HepG2 (cell line): ENCODE measurements at regions not wholly inside any gene's neighbourhood (a gene's known extent, or its start where the extent isn't known, plus 50 kb on each side); places are given as distances from the start of the nearest gene placed in this dataset.

Source experiments
- ATAC-seq: fragments of 200-7000 bp; cut with Tn5 transposase; 3 replicates; pipeline ENCODE4 v1.9.1; 2020; ENCODE audit warnings: mild to moderate bottlenecking, moderate library complexity
- BruUV-seq: library from RNA; stranded (reverse); fragments of 400-500 nt; replicated peaks from 2 replicates; lab custom pipeline; 2021; lab: Mats Ljungman, UMichigan
- CTCF ChIA-PET: fragments of 300-600 bp; formaldehyde crosslinking; extraction: SDS; loops from one replicate; lab custom pipeline; 2021; ENCODE audit warnings: low total read pairs, inconsistent platforms, low intra/inter-chr PET ratio; lab: Yijun Ruan, JAX
- POLR2A ChIA-PET: fragments of 350-600 bp; sonication (Branson Sonifier 250); formaldehyde crosslinking; loops from one replicate; lab custom pipeline; 2020; ENCODE audit warnings: antibody characterized with exemption, inconsistent platforms; lab: Yijun Ruan, JAX
- DNase-seq: peaks from one replicate; pipeline ENCODE4 v3.0.0-alpha.2; 2015; ENCODE audit warnings: low spot score
- FAIRE-seq: peaks from 3 replicates; lab custom pipeline; 2011; peaks lifted over from hg19 to GRCh38; lab: Jason Lieb, UNC
- H2AFZ ChIP-seq: one replicate; pipeline ENCODE4 v1.6.1; 2011; ENCODE audit warnings: low read length, inconsistent platforms
- H3K27ac ChIP-seq: fragments of 300-600 bp; 3 replicates; pipeline ENCODE4 v1.8.0; 2011; ENCODE audit warnings: mixed run types, mild to moderate bottlenecking, mixed read lengths, low read length, inconsistent platforms; ENCODE audit not compliant: insufficient read depth; ENCODE audit errors: extremely low read length
- H3K27me3 ChIP-seq, 2 experiments: fragments of 200-600 bp in 1 of 2; 2 replicates in 1 of 2; 3 replicates in 1 of 2; pipeline versions ENCODE4 v1.6.0 to v1.8.0; 2011; ENCODE audit warnings: low read length in 2 of 2, mild to moderate bottlenecking in 2 of 2, moderate library complexity in 2 of 2, inconsistent platforms in 1 of 2; ENCODE audit not compliant: insufficient read depth in 2 of 2, control insufficient read depth in 1 of 2
- H3K36me3 ChIP-seq, 2 experiments: fragments of 200-600 bp in 1 of 2; replicated peaks in 1 of 2; 2 replicates in 1 of 2; 3 replicates in 1 of 2; pipeline versions ENCODE4 v1.5.1 to v1.8.0; 2011; ENCODE audit warnings: low read length in 2 of 2, inconsistent platforms in 1 of 2; ENCODE audit not compliant: insufficient read depth in 2 of 2, control insufficient read depth in 1 of 2
- H3K4me1 ChIP-seq: 2 replicates; pipeline ENCODE4 v1.5.1; 2012; ENCODE audit warnings: low read length, inconsistent platforms; ENCODE audit not compliant: insufficient read depth
- H3K4me2 ChIP-seq: 2 replicates; pipeline ENCODE4 v1.6.0; 2011; ENCODE audit warnings: low read depth, low read length, inconsistent platforms
- H3K4me3 ChIP-seq, 3 experiments: fragments of 200-600 bp in 1 of 3; sonication (generic), shearing (Covaris generic) in 1 of 3; replicated peaks in 1 of 3; 2 replicates each; pipeline ENCODE4 v1.5.1; 2011 to 2016; ENCODE audit warnings: low read length in 3 of 3, inconsistent platforms in 2 of 3, low read depth in 2 of 3, mild to moderate bottlenecking in 2 of 3, control low read depth in 1 of 3, mixed read lengths in 1 of 3; ENCODE audit not compliant: insufficient read depth in 1 of 3
- H3K79me2 ChIP-seq: one replicate; pipeline ENCODE4 v1.6.1; 2011; ENCODE audit warnings: low read length, inconsistent platforms; ENCODE audit not compliant: insufficient read depth
- H3K9ac ChIP-seq: 2 replicates; pipeline ENCODE4 v1.6.0; 2011; ENCODE audit warnings: mild to moderate bottlenecking, low read depth, low read length, inconsistent platforms; ENCODE audit not compliant: insufficient read depth
- H3K9me3 ChIP-seq: 2 replicates; pipeline ENCODE4 v1.5.1; 2012; ENCODE audit warnings: mild to moderate bottlenecking, low read length
- H4K20me1 ChIP-seq: 2 replicates; pipeline ENCODE4 v1.6.0; 2011; ENCODE audit warnings: inconsistent platforms, mild to moderate bottlenecking, low read length, moderate library complexity; ENCODE audit not compliant: insufficient read depth
- FLYWCH1 ChIP-seq: sonication (generic); formaldehyde crosslinking; IDR thresholded peaks from 2 replicates; pipeline ENCODE4 v1.8.1; 2023; ENCODE audit warnings: mild to moderate bottlenecking, missing genetic modification reagents
- MED8 ChIP-seq: sonication (generic); formaldehyde crosslinking; IDR thresholded peaks from 2 replicates; pipeline ENCODE4 v1.8.1; 2023; ENCODE audit warnings: mild to moderate bottlenecking, missing genetic modification reagents; ENCODE audit not compliant: insufficient replicate concordance
- PITX1 ChIP-seq: sonication (generic); formaldehyde crosslinking; IDR thresholded peaks from 2 replicates; pipeline ENCODE4 v1.5.1; 2020; ENCODE audit warnings: mild to moderate bottlenecking, missing genetic modification reagents
- RFX3 ChIP-seq: IDR thresholded peaks from 2 replicates; pipeline ENCODE4 v1.6.1; 2016; ENCODE audit warnings: missing biosample characterization, missing genetic modification reagents
- SNAI1 ChIP-seq: sonication (generic); formaldehyde crosslinking; IDR thresholded peaks from 2 replicates; pipeline ENCODE4 v1.5.0; 2020; ENCODE audit warnings: mild to moderate bottlenecking, missing genetic modification reagents, borderline replicate concordance
- SOX5 ChIP-seq: IDR thresholded peaks from 2 replicates; pipeline ENCODE4 v1.6.1; 2016; ENCODE audit warnings: borderline replicate concordance
- THAP9 ChIP-seq: sonication (generic); formaldehyde crosslinking; IDR thresholded peaks from 2 replicates; pipeline ENCODE4; 2020; ENCODE audit warnings: missing genetic modification reagents, mild to moderate bottlenecking, borderline replicate concordance
- ZNF205 ChIP-seq: IDR thresholded peaks from 2 replicates; pipeline ENCODE4 v1.6.1; 2018; ENCODE audit warnings: missing biosample characterization, missing genetic modification reagents
- ZNF446 ChIP-seq: sonication (generic); formaldehyde crosslinking; IDR thresholded peaks from 2 replicates; pipeline ENCODE4 v1.5.0; 2020; ENCODE audit warnings: mild to moderate bottlenecking, missing genetic modification reagents
- ZNF607 ChIP-seq: sonication (generic); formaldehyde crosslinking; IDR thresholded peaks from 2 replicates; pipeline ENCODE4 v1.5.1; 2020; ENCODE audit warnings: missing genetic modification reagents, mild to moderate bottlenecking, borderline replicate concordance
- ZNF724P ChIP-seq: sonication (generic); formaldehyde crosslinking; IDR thresholded peaks from 2 replicates; pipeline ENCODE4 v1.8.0; 2022; ENCODE audit warnings: missing genetic modification reagents, borderline replicate concordance
- ZNF784 ChIP-seq: sonication (generic); formaldehyde crosslinking; IDR thresholded peaks from 2 replicates; pipeline ENCODE4 v1.5.1; 2020; ENCODE audit warnings: missing genetic modification reagents, mild to moderate bottlenecking, borderline replicate concordance
- ZNF839 ChIP-seq: sonication (generic); formaldehyde crosslinking; IDR thresholded peaks from 2 replicates; pipeline ENCODE4 v1.4.0; 2020; ENCODE audit warnings: missing genetic modification reagents, mild to moderate bottlenecking, borderline replicate concordance
- WGBS: methylation state at CpG from one replicate; pipeline ENCODE4 v1.1.6; 2017; ENCODE audit warnings: low lambda C conversion rate; 5-methylcytosine and 5-hydroxymethylcytosine counted together
- in situ Hi-C: cut with HindIII; loops from 2 replicates; pipeline ENCODE4 v1.10.0; 2017; ENCODE audit warnings: low pct_unique_long_range_greater_than_20kb; ENCODE audit not compliant: extremely low pct_ligation_motif_present
- intact Hi-C: fragments of 100-400 bp; cut with micrococcal nuclease; formaldehyde crosslinking; loops from one replicate; pipeline ENCODE4 v1.10.0; 2022; ENCODE audit not compliant: unreplicated experiment
- TF ChIP-seq, protein P1 (sequence below): IDR thresholded peaks from 2 replicates; pipeline ENCODE4 v1.6.1; 2012; ENCODE audit warnings: low read length, improper control_type of control experiment
- TF ChIP-seq, protein P2 (sequence below): sonication (generic); formaldehyde crosslinking; IDR thresholded peaks from 2 replicates; pipeline ENCODE4 v1.4.0; 2020; ENCODE audit warnings: missing genetic modification reagents, low read depth, mild to moderate bottlenecking, borderline replicate concordance
- TF ChIP-seq, protein P3 (sequence below): sonication (generic); formaldehyde crosslinking; IDR thresholded peaks from 2 replicates; pipeline ENCODE4 v1.4.0; 2020; ENCODE audit warnings: missing genetic modification reagents; ENCODE audit errors: not compliant biosample characterization

- TF ChIP-seq ZNF724P (CRISPR knock-in tag) (no peak), SNAI1 (no peak), MED8 (CRISPR knock-in tag) (no peak), ZNF446 (CRISPR knock-in tag) (no peak)
Measured at GRCh38 chr2:184308706-184309105, 289.6 kb upstream of the ZNF804A start (continued).

GRCh38 chr2:184312970-184313369 is 285.4 kb upstream of the ZNF804A start:
- no peak for FAIRE-seq
- intact Hi-C loops (no loop called here), in situ Hi-C loops (no loop called here)
- BruUV-seq = no TSS peak
- no peaks in the 10 kb centered on the region for H3K79me2 ChIP-seq
- H3K4me3 ChIP-seq = no peak overlapping the region
- no peak overlapping the region for H3K9ac ChIP-seq
- WGBS = 9% methylated on average over 7 of the region's 7 CpGs
- H3K4me1 ChIP-seq = no peaks in the 10 kb centered on the region
- no peaks in the 10 kb centered on the region for H4K20me1 ChIP-seq
- DNase-seq = no peak
- H2AFZ ChIP-seq = no peak overlapping the region
- no peaks in the 10 kb centered on the region for H3K36me3 ChIP-seq
- no peak for ATAC-seq
- no peaks in the 10 kb centered on the region for H3K27me3 ChIP-seq
- CTCF ChIA-PET = no interaction called here
- TF ChIP-seq, protein P1, sequence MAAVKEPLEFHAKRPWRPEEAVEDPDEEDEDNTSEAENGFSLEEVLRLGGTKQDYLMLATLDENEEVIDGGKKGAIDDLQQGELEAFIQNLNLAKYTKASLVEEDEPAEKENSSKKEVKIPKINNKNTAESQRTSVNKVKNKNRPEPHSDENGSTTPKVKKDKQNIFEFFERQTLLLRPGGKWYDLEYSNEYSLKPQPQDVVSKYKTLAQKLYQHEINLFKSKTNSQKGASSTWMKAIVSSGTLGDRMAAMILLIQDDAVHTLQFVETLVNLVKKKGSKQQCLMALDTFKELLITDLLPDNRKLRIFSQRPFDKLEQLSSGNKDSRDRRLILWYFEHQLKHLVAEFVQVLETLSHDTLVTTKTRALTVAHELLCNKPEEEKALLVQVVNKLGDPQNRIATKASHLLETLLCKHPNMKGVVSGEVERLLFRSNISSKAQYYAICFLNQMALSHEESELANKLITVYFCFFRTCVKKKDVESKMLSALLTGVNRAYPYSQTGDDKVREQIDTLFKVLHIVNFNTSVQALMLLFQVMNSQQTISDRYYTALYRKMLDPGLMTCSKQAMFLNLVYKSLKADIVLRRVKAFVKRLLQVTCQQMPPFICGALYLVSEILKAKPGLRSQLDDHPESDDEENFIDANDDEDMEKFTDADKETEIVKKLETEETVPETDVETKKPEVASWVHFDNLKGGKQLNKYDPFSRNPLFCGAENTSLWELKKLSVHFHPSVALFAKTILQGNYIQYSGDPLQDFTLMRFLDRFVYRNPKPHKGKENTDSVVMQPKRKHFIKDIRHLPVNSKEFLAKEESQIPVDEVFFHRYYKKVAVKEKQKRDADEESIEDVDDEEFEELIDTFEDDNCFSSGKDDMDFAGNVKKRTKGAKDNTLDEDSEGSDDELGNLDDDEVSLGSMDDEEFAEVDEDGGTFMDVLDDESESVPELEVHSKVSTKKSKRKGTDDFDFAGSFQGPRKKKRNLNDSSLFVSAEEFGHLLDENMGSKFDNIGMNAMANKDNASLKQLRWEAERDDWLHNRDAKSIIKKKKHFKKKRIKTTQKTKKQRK = no peak
- no peak for TF ChIP-seq THAP9 (CRISPR knock-in tag)
- TF ChIP-seq ZNF839 (CRISPR knock-in tag) = no peak
- TF ChIP-seq ZNF205 (CRISPR knock-in tag) = no peak
- no peak for TF ChIP-seq ZNF607 (CRISPR knock-in tag)
- TF ChIP-seq SOX5 = no peak
- TF ChIP-seq RFX3 (CRISPR knock-in tag) = no peak
- TF ChIP-seq, protein P2, sequence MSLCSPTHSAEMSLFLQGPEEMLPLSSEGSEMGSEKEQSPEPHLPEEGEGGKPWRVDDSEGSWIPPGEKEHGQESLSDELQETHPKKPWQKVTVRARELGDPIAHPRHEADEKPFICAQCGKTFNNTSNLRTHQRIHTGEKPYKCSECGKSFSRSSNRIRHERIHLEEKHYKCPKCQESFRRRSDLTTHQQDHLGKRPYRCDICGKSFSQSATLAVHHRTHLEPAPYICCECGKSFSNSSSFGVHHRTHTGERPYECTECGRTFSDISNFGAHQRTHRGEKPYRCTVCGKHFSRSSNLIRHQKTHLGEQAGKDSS = no peak
- TF ChIP-seq PITX1 = no peak
- no peak for TF ChIP-seq ZNF784 (CRISPR knock-in tag)
- TF ChIP-seq, protein P3, sequence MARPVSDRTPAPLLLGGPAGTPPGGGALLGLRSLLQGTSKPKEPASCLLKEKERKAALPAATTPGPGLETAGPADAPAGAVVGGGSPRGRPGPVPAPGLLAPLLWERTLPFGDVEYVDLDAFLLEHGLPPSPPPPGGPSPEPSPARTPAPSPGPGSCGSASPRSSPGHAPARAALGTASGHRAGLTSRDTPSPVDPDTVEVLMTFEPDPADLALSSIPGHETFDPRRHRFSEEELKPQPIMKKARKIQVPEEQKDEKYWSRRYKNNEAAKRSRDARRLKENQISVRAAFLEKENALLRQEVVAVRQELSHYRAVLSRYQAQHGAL (CRISPR knock-in tag) = no peak
- no peak for TF ChIP-seq FLYWCH1
- TF ChIP-seq, all 625 proteins: peak for 0
- POLR2A ChIA-PET = no interaction called here
- no peaks in the 10 kb centered on the region for H3K9me3 ChIP-seq
- no peak overlapping the region for H3K27ac ChIP-seq
- H3K4me2 ChIP-seq = no peak overlapping the region
